Karpas-422 (cell line): ENCODE measurements at regions not wholly inside any gene's neighbourhood (a gene's known extent, or its start where the extent isn't known, plus 50 kb on each side); places are given as distances from the start of the nearest gene placed in this dataset.

Source experiments
- DNase-seq: peaks from one replicate; pipeline ENCODE4 v3.0.0-alpha.2; 2015
- H2AFZ ChIP-seq: fragments of 200-600 bp; sonication (generic); 2 replicates; pipeline ENCODE4 v1.6.1; 2014; ENCODE audit warnings: antibody characterized with exemption, low read length, mixed read lengths
- H3K27ac ChIP-seq: fragments of 200-600 bp; sonication (generic); 2 replicates; pipeline ENCODE4 v1.5.1; 2014; ENCODE audit warnings: mild to moderate bottlenecking, low read length, moderate library complexity
- H3K27me3 ChIP-seq: fragments of 200-600 bp; sonication (generic); 2 replicates; pipeline ENCODE4 v1.6.1; 2014; ENCODE audit warnings: low read length, mixed read lengths
- H3K36me3 ChIP-seq: fragments of 200-600 bp; sonication (generic); 2 replicates; pipeline ENCODE4 v1.6.1; 2014; ENCODE audit warnings: low read length, mixed read lengths; ENCODE audit not compliant: insufficient read depth
- H3K4me1 ChIP-seq: fragments of 200-600 bp; sonication (generic); 2 replicates; pipeline ENCODE4 v1.6.1; 2014; ENCODE audit warnings: mild to moderate bottlenecking, low read length, mixed read lengths
- H3K4me2 ChIP-seq: fragments of 200-600 bp; sonication (generic); 2 replicates; pipeline ENCODE4 v1.6.1; 2014; ENCODE audit warnings: low read length, low read depth, mild to moderate bottlenecking; ENCODE audit not compliant: poor library complexity, severe bottlenecking
- H3K4me3 ChIP-seq: fragments of 200-600 bp; sonication (generic); 2 replicates; pipeline ENCODE4 v1.5.1; 2014; ENCODE audit warnings: mild to moderate bottlenecking, antibody characterized with exemption, low read length, mixed read lengths
- H3K79me2 ChIP-seq: fragments of 200-600 bp; sonication (generic); 2 replicates; pipeline ENCODE4 v1.6.1; 2014; ENCODE audit warnings: mild to moderate bottlenecking, low read length, mixed read lengths
- H3K9ac ChIP-seq: fragments of 200-600 bp; sonication (generic); 2 replicates; pipeline ENCODE4 v1.6.0; 2014; ENCODE audit warnings: low read length
- H3K9me2 ChIP-seq: fragments of 200-600 bp; sonication (generic), shearing (Covaris generic); replicated peaks from 2 replicates; pipeline ENCODE4 v1.6.0; 2014; ENCODE audit warnings: mild to moderate bottlenecking, low read length, moderate library complexity; ENCODE audit not compliant: insufficient read depth
- H3K9me3 ChIP-seq: fragments of 300-700, 200-600 bp; sonication (generic); 2 replicates; pipeline ENCODE4 v1.6.1; 2014; ENCODE audit warnings: low read length, mixed read lengths
- H4K20me1 ChIP-seq: fragments of 200-600 bp; sonication (generic); 2 replicates; pipeline ENCODE4 v1.6.1; 2014; ENCODE audit warnings: mild to moderate bottlenecking, antibody characterized with exemption, low read length, low read depth; ENCODE audit not compliant: insufficient read depth

DNA sequence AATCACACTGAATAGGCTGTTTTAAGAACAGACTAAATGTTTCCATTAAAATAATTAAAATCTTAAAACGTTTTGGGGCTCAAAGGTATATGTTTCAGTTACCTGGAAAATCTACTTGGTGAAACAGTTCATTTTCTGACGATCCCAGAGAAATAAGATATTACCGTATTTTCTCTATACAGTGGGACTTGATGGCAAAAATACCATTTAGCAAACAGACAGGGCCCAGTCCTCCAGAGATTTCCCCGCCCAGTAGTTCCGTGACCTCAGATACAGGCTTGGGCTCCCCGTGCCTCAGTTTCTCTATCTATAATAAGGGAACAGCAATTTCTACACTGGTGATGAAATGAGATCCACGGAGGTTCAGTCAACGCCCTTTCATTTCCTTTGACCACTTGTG is 304.4 kb downstream of the VRK1 start:
- Histone ChIP-seq H4K20me1 (no peaks in the 10 kb centered on the region), H3K4me3 (no peak overlapping the region), H3K36me3 (no peaks in the 10 kb centered on the region), H3K79me2 (no peaks in the 10 kb centered on the region), H3K9me3 (no peaks in the 10 kb centered on the region), H3K4me2 (no peak overlapping the region), H3K9me2 (no peaks in the 10 kb centered on the region), H3K27me3 (no peaks in the 10 kb centered on the region), H3K9ac (no peak overlapping the region), H2AFZ (no peak overlapping the region), H3K27ac (no peak overlapping the region), H3K4me1 (peaks cover 13% of the 10 kb centered on the region)
- no peak for DNase-seq

DNA sequence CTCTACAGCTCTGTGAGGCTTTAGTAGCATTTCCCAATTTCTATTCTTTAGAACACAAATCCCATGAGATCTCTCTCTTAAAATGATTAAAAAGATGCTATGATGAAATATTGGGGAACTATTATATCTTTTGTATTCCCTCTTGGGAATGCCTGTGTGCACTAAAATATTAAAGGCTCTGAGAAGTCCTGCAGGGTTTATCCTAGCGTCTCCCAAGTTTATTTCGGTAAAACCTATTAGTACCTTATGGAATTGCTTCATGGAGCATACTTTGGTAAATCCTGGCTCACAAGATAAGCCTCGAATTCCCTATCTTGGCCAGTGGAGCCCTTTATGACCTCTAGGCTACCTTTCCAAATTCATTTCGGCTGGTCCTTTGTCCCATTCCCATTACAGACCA is 306.8 kb downstream of the VRK1 start:
- Histone ChIP-seq H3K4me3 (no peak overlapping the region), H3K4me2 (no peak overlapping the region), H2AFZ (no peak overlapping the region), H3K27ac (no peak overlapping the region), H3K79me2 (no peaks in the 10 kb centered on the region), H3K36me3 (no peaks in the 10 kb centered on the region), H3K9ac (no peak overlapping the region), H4K20me1 (no peaks in the 10 kb centered on the region), H3K4me1 (peaks cover 13% of the 10 kb centered on the region), H3K9me3 (no peaks in the 10 kb centered on the region), H3K9me2 (no peaks in the 10 kb centered on the region), H3K27me3 (no peaks in the 10 kb centered on the region)
- DNase-seq, result no peak

DNA sequence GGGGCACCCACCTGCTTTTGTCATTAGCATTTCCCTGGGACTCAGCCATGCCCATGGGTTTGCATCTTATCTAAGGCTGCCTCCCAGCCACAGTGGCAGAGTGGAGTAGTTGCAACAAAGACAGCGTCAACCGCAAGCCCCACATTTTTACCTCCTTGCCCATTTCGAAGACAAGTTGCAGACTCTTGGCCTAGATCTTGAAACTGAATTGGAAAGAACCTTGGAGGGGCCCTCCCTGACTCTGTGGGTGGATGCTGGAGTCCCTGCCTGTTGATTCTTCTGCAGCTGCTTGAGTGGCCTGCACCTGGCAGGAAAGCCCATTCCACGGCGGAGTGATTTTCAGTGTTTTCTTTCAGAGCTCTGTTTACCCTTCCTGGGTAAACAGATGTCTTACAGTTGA is 309.0 kb downstream of the VRK1 start:
- DNase-seq, result no peak
- H3K27me3 ChIP-seq, result peaks cover 2% of the 10 kb centered on the region; the same call in 1 of the 2 replicates
- no peak overlapping the region for H3K9ac ChIP-seq

DNA sequence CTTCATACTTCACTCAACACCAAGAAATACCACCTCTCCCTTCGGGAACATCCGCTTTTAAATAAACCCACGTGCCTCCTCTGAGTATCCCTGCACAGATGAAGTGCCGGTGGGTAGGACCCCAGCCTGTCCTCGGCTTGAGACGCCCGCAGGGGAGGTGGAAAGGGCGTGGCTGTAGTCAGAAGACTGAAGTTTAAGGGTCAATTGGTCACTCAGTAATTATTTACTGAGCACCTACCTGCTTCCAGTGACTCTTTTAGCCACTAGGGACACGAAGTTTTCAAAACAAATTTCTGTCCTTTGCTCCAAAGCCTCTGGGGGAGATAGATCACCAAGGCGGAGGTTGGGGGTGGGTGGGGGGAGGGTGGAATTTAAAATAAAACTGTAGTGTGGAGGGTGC is 309.4 kb downstream of the VRK1 start:
- no peak for DNase-seq
- H3K27ac ChIP-seq, result no peak overlapping the region
- no peaks in the 10 kb centered on the region for H3K9me2 ChIP-seq
- no peaks in the 10 kb centered on the region for H4K20me1 ChIP-seq
- H3K4me2 ChIP-seq, result no peak overlapping the region
- no peaks in the 10 kb centered on the region for H3K79me2 ChIP-seq
- H3K4me1 ChIP-seq, result peaks cover 13% of the 10 kb centered on the region
- no peaks in the 10 kb centered on the region for H3K9me3 ChIP-seq
- H3K27me3 ChIP-seq, result peaks cover 2% of the 10 kb centered on the region; the same call in 1 of the 2 replicates
- H3K4me3 ChIP-seq, result no peak overlapping the region
- H2AFZ ChIP-seq, result no peak overlapping the region
- no peak overlapping the region for H3K9ac ChIP-seq
- no peaks in the 10 kb centered on the region for H3K36me3 ChIP-seq

More for the DNA sequence above, 309.0 kb downstream of the VRK1 start:
- Histone ChIP-seq H2AFZ (no peak overlapping the region), H3K4me3 (no peak overlapping the region), H3K27ac (no peak overlapping the region), H4K20me1 (no peaks in the 10 kb centered on the region), H3K4me2 (no peak overlapping the region), H3K9me3 (no peaks in the 10 kb centered on the region), H3K9me2 (no peaks in the 10 kb centered on the region), H3K4me1 (peaks cover 13% of the 10 kb centered on the region), H3K36me3 (no peaks in the 10 kb centered on the region), H3K79me2 (no peaks in the 10 kb centered on the region)

DNA sequence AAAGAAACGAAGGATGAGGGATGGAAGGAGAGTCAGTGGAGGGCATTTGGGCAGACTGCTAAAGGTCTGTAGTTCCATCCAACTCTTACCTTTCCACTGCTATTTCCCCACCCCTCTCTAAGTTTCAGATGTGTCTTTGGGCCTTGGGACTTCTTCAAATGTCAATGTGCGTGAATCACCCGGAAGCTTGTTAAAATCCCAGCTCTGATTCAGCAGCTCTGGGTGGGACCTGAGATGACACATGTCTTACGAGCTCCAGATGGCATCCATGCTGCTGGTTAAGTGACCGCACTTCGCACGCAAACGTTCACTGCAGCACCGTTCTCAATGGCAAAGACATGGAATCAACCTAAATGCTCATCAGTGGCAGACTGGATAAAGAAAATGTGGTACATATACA is 309.9 kb downstream of the VRK1 start:
- H3K9me2 ChIP-seq, result no peaks in the 10 kb centered on the region
- no peak overlapping the region for H3K9ac ChIP-seq
- H3K27me3 ChIP-seq, result peaks cover 2% of the 10 kb centered on the region; the same call in 1 of the 2 replicates
- peaks cover 13% of the 10 kb centered on the region for H3K4me1 ChIP-seq
- no peak overlapping the region for H3K4me2 ChIP-seq
- no peak for DNase-seq
- H2AFZ ChIP-seq, result no peak overlapping the region
- no peaks in the 10 kb centered on the region for H3K36me3 ChIP-seq
- no peaks in the 10 kb centered on the region for H3K9me3 ChIP-seq
- H3K27ac ChIP-seq, result no peak overlapping the region
- H4K20me1 ChIP-seq, result no peaks in the 10 kb centered on the region
- no peaks in the 10 kb centered on the region for H3K79me2 ChIP-seq
- H3K4me3 ChIP-seq, result no peak overlapping the region

DNA sequence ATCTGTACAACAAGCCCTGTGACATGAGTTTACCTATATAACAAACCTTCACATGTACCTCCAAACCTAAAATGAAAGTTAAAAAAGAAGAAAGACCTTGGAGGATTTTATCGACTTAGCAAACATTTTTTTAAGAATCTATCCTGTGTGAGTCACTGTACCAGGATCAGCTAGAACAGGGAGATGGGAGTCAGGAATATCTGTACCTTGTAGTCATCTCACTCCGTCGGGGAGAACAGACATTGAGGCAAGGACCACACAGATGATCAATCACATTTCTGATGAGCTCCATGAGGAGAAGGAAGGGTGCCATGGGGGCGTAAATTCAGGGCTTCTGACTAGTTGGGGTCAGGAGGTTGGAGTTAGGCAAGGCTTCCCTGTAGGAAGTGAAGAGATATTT is 310.6 kb downstream of the VRK1 start:
- H3K4me1 ChIP-seq, result peaks cover 11% of the 10 kb centered on the region
- no peaks in the 10 kb centered on the region for H4K20me1 ChIP-seq
- no peak overlapping the region for H3K9ac ChIP-seq
- no peak for DNase-seq
- H2AFZ ChIP-seq, result no peak overlapping the region
- no peaks in the 10 kb centered on the region for H3K9me2 ChIP-seq
- no peak overlapping the region for H3K4me3 ChIP-seq
- H3K27me3 ChIP-seq, result peaks cover 2% of the 10 kb centered on the region; the same call in 1 of the 2 replicates
- H3K36me3 ChIP-seq, result no peaks in the 10 kb centered on the region
- no peak overlapping the region for H3K27ac ChIP-seq
- H3K4me2 ChIP-seq, result no peak overlapping the region
- no peaks in the 10 kb centered on the region for H3K79me2 ChIP-seq
- H3K9me3 ChIP-seq, result no peaks in the 10 kb centered on the region

DNA sequence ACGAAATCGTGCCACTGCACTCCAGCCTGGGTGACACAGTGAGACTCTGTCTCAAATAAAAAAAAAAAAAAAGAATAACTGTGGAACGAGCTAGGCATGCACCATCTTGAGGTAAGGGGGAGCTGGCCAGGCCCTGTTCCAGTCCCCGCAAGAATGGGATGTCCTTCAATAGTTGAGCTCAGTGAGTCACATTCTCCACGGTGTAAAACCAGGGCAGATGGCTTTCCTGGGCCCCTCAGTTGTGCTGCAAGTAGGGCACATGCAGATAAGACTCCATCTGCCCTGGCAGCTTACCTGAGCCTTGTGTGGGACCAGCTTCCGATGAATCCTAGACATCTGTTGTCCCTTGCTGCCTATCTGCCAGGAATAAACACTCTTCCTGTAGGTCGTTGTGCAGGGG is 312.1 kb downstream of the VRK1 start:
- no peaks in the 10 kb centered on the region for H3K36me3 ChIP-seq
- no peak overlapping the region for H3K27ac ChIP-seq
- no peaks in the 10 kb centered on the region for H3K9me3 ChIP-seq
- DNase-seq, result no peak
- H3K79me2 ChIP-seq, result no peaks in the 10 kb centered on the region
- H2AFZ ChIP-seq, result no peak overlapping the region
- no peaks in the 10 kb centered on the region for H3K4me1 ChIP-seq
- H3K27me3 ChIP-seq, result peaks cover 2% of the 10 kb centered on the region; the same call in 1 of the 2 replicates
- H4K20me1 ChIP-seq, result no peaks in the 10 kb centered on the region
- no peak overlapping the region for H3K4me2 ChIP-seq
- no peaks in the 10 kb centered on the region for H3K9me2 ChIP-seq
- no peak overlapping the region for H3K4me3 ChIP-seq
- H3K9ac ChIP-seq, result no peak overlapping the region

DNA sequence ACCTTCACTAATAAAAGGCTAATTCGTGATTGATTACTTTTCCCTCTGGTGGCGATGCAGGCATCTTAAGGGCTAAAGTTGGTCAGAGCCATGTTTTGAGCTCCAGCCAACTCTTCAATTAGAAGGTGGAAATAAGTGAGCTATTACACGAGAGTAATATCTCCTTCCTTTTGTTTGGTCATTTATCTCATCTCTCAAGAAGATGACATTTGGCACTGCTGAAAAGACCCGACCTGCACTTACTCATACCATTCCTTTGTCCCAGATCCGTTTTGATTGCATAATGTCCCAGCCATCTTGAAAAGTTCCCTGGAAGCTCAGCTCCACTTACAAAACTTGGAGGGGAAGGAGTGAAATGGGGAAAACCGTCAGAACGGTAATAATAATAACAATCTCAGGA is 316.2 kb downstream of the VRK1 start:
- Histone ChIP-seq H3K36me3 (no peaks in the 10 kb centered on the region), H3K27ac (no peak overlapping the region), H3K9ac (no peak overlapping the region), H3K79me2 (no peaks in the 10 kb centered on the region), H3K4me2 (no peak overlapping the region), H3K9me3 (no peaks in the 10 kb centered on the region), H2AFZ (no peak overlapping the region), H3K27me3 (peaks cover 2% of the 10 kb centered on the region; the same call in 1 of the 2 replicates), H3K4me1 (no peaks in the 10 kb centered on the region), H4K20me1 (no peaks in the 10 kb centered on the region), H3K9me2 (no peaks in the 10 kb centered on the region), H3K4me3 (no peak overlapping the region)
- DNase-seq, result no peak

DNA sequence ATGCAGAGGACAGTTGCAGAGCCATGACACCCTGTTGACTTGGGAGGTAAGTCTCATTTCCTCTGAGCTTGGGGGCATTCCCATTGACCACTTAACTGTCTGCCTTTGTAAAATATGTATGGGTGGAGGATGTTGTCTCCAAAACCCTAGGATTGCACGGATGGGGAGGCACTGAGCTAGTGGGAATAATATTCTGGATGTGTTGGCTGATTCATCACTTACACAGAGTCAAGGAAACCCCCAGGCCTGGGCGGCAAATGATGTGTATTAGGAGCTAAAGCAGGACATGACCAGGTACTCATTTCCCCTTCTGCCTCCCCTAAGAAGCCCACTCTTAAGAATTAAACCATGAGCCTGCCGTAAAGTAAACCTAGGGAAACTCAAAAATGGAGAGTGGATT is 319.4 kb downstream of the VRK1 start:
- Histone ChIP-seq H3K9me2 (no peaks in the 10 kb centered on the region), H3K4me2 (no peak overlapping the region), H3K27ac (no peak overlapping the region), H2AFZ (no peak overlapping the region), H3K36me3 (no peaks in the 10 kb centered on the region), H3K27me3 (no peaks in the 10 kb centered on the region), H3K79me2 (no peaks in the 10 kb centered on the region), H3K4me1 (no peaks in the 10 kb centered on the region; the same call in 1 of the 2 replicates), H3K9me3 (no peaks in the 10 kb centered on the region), H3K4me3 (no peak overlapping the region), H3K9ac (no peak overlapping the region), H4K20me1 (no peaks in the 10 kb centered on the region)
- DNase-seq, result no peak
